8988T (cell line): ENCODE measurements at regions not wholly inside any gene's neighbourhood (a gene's known extent, or its start where the extent isn't known, plus 50 kb on each side); places are given as distances from the start of the nearest gene placed in this dataset.
"Not testable (repeated sequence)": the region's sequence is repeated elsewhere in the genome, so short reads cannot be mapped to it uniquely, and the experiment has no call there.

ENCODE experiments used
- DNase-seq: peaks from one replicate; pipeline ENCODE4 v3.0.0; 2011

DNA sequence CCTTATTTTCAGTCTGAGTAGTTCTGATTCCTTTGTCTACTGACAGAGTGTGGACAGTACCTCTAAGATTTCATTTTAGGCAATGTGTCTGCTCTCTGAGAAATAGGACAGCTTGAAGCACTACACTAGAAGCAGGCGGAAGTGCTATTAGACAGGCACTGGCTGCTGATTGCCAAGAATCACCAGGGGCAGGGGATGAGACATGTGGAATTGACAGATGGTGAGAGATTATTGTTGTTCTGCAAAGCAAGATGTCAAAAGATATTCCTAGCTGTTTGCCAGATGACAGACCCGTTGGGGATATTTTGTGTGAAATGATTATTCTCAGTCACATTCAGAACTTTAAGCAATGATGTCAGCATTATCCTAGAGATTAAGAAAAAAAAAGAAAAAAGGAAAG lies 323.3 kb downstream of the ANKRD30B start:
- not testable (repeated sequence) for DNase-seq
